ENCODE measurements at regions not wholly inside any gene's neighbourhood (a gene's known extent, or its start where the extent isn't known, plus 50 kb on each side); places are given as distances from the start of the nearest gene placed in this dataset.
A peak's percentile ranks its signal among the peaks of the same experiment; 100 is the strongest.
"Not testable (repeated sequence)": the region's sequence is repeated elsewhere in the genome, so short reads cannot be mapped to it uniquely, and the experiment has no call there.

- H3K9me3 Mint-ChIP-seq; DNase-seq; H3K36me3 Mint-ChIP-seq (ENCODE audit: low read depth); H3K27me3 Mint-ChIP-seq: not testable (repeated sequence)
- Mint-ChIP-seq H3K4me3 (peak overlapping the region; percentile 29), H3K4me1 (ENCODE audit: low read depth) (peaks cover 53% of the 10 kb centered on the region), H3K27ac (peak overlapping the region; percentile 77)
Measured at GRCh38 chr7:38331853-38332595, 58.6 kb upstream of the TARP start.

GRCh38 chr7:38330861-38331621 lies 57.6 kb upstream of the TARP start:
- H3K4me1 Mint-ChIP-seq (ENCODE audit: low read depth) = peaks cover 49% of the 10 kb centered on the region
- H3K36me3 Mint-ChIP-seq (ENCODE audit: low read depth) = no peaks in the 10 kb centered on the region
- no peak for DNase-seq
- H3K4me3 Mint-ChIP-seq = peak overlapping the region; percentile 50
- no peaks in the 10 kb centered on the region for H3K9me3 Mint-ChIP-seq
- H3K27me3 Mint-ChIP-seq = no peaks in the 10 kb centered on the region
- H3K27ac Mint-ChIP-seq = peak overlapping the region; percentile 49

- H3K27ac Mint-ChIP-seq = peak overlapping the region; percentile 49
- peaks cover 39% of the 10 kb centered on the region for H3K4me1 Mint-ChIP-seq (ENCODE audit: low read depth)
- H3K27me3 Mint-ChIP-seq = no peaks in the 10 kb centered on the region
- H3K4me3 Mint-ChIP-seq = peak overlapping the region; percentile 45
- H3K36me3 Mint-ChIP-seq (ENCODE audit: low read depth) = no peaks in the 10 kb centered on the region
- H3K9me3 Mint-ChIP-seq = no peaks in the 10 kb centered on the region
- no peak for DNase-seq
Measured at GRCh38 chr7:38330039-38330438, 56.6 kb upstream of the TARP start.

DNA sequence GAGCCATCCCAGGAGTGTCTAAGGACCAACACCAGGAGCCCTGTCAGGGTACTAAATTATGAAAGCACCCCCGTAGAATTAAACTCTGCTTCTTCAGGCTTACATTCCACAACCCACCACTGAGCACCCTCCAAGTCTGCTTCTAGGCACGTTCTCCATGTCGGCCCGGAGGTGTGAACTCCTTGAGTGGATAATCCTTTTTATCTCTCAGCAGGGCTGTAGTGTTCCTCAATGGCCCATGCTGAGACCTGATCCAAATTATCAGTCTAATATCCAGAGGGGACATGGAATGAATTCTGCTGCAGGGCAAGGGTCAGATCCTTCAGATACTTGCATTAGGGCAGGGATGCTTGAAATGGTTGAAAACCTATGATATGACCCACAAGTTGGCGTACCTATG lies 55.9 kb upstream of the TARP start:
- peaks cover 35% of the 10 kb centered on the region for H3K4me1 Mint-ChIP-seq (ENCODE audit: low read depth)

GRCh38 chr7:38328814-38329213 lies 55.4 kb upstream of the TARP start:
- no peak for DNase-seq
- Mint-ChIP-seq H3K27ac (no peak overlapping the region), H3K27me3 (no peaks in the 10 kb centered on the region), H3K4me3 (no peak overlapping the region), H3K4me1 (ENCODE audit: low read depth) (peaks cover 34% of the 10 kb centered on the region), H3K36me3 (ENCODE audit: low read depth) (no peaks in the 10 kb centered on the region), H3K9me3 (no peaks in the 10 kb centered on the region)

More for the DNA sequence above, 55.9 kb upstream of the TARP start:
- Mint-ChIP-seq H3K27me3 (no peaks in the 10 kb centered on the region), H3K9me3 (no peaks in the 10 kb centered on the region), H3K27ac (no peak overlapping the region), H3K36me3 (ENCODE audit: low read depth) (no peaks in the 10 kb centered on the region), H3K4me3 (no peak overlapping the region)
- no peak for DNase-seq

DNA sequence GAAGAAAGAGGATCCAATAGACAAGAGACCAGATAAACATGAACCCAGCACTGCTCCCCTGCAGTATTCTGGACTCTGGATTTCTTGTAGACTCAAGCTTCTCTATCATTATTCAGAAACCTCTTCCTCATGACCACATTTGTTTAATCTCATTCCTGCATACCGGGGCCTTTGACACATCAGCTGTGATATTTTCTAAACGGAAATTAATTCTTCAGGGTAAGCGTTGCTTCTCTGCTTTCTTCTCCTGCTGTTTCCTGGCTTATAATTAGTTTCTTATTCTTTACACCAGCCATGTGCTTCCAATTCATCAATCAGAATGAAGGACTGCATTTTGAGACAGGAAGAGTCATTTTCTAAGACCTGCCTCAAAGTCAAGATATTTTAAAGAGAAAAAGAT lies 54.2 kb upstream of the TARP start:
- H3K4me1 Mint-ChIP-seq (ENCODE audit: low read depth) = peaks cover 34% of the 10 kb centered on the region
- H3K4me3 Mint-ChIP-seq = no peak overlapping the region

More for the DNA sequence above, 54.2 kb upstream of the TARP start:
- Mint-ChIP-seq H3K27me3 (no peaks in the 10 kb centered on the region), H3K36me3 (ENCODE audit: low read depth) (no peaks in the 10 kb centered on the region), H3K9me3 (no peaks in the 10 kb centered on the region), H3K27ac (peak overlapping the region; percentile 40)
- DNase-seq = no peak

All from activated T-cell treated with anti-CD3 and anti-CD28 coated beads, Interleukin-2, amount 50 U/mL, for 24 hours (primary cell).